ENCODE measurements at regions not wholly inside any gene's neighbourhood (a gene's known extent, or its start where the extent isn't known, plus 50 kb on each side); places are given as distances from the start of the nearest gene placed in this dataset.
"Not testable (repeated sequence)": the region's sequence is repeated elsewhere in the genome, so short reads cannot be mapped to it uniquely, and the experiment has no call there.

DNA sequence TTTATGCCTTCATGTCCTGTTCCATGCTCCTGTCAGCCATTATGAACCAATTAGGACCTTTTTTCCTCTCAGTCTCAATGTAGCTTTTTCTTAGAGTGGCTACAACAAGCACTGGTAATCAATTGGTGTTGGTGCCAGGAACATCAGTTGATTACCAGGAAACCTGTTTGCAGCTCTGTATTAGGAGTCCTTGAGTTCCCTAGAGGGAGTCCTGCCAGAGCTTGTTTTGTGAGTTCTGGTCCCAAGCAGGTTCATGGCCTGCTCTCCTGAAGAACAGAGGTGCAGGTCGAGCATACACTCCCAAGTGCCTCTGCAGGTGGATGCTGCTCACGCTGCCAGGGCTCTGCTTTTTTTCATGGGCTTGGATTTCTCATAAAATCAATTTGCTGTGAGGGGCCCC lies 137.9 kb upstream of the PRR23C start:
- ATAC-seq (no peak), DNase-seq (no peak)
- intact Hi-C loops (cut with DNase I), result no loop called here
- H3K4me3 ChIP-seq, result no peak overlapping the region
- no peak overlapping the region for H3K27ac ChIP-seq
- H3K4me1 ChIP-seq, result no peaks in the 10 kb centered on the region
- no peaks in the 10 kb centered on the region for H3K36me3 ChIP-seq
- no peaks in the 10 kb centered on the region for H3K9me3 ChIP-seq
- TF ChIP-seq, protein P1, sequence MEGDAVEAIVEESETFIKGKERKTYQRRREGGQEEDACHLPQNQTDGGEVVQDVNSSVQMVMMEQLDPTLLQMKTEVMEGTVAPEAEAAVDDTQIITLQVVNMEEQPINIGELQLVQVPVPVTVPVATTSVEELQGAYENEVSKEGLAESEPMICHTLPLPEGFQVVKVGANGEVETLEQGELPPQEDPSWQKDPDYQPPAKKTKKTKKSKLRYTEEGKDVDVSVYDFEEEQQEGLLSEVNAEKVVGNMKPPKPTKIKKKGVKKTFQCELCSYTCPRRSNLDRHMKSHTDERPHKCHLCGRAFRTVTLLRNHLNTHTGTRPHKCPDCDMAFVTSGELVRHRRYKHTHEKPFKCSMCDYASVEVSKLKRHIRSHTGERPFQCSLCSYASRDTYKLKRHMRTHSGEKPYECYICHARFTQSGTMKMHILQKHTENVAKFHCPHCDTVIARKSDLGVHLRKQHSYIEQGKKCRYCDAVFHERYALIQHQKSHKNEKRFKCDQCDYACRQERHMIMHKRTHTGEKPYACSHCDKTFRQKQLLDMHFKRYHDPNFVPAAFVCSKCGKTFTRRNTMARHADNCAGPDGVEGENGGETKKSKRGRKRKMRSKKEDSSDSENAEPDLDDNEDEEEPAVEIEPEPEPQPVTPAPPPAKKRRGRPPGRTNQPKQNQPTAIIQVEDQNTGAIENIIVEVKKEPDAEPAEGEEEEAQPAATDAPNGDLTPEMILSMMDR (IDR thresholded peaks at IDR 0.05), result no peak
- H3K27me3 ChIP-seq, result no peaks in the 10 kb centered on the region

DNA sequence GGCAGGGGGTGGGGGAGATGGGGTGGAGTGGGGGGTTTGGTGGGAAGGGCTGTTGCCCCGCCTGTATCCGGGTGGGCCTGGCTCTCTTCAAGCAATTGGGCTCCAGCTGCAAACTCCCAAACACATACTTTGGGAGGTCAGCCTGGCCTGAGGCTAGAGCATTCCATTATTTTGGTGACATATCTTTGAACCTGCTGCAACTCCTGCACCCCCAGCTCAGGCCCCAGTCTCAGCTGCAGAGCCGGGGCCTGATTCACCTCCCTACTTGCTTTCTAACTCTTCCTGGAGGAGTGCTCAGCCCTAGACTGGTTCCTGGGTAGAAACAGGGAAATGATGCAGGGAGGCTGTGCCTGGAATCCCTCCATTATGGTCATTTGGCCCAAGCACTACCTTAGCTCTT lies 140.8 kb upstream of the PRR23C start:
- intact Hi-C loops (cut with DNase I), result no loop called here
- Histone ChIP-seq H3K4me3 (no peak overlapping the region), H3K9me3 (no peaks in the 10 kb centered on the region), H3K27ac (no peak overlapping the region), H3K27me3 (no peaks in the 10 kb centered on the region), H3K4me1 (no peaks in the 10 kb centered on the region), H3K36me3 (no peaks in the 10 kb centered on the region)
- TF ChIP-seq, protein P1 (IDR thresholded peaks at IDR 0.05), result no peak
- ATAC-seq (no peak), DNase-seq (no peak)

DNA sequence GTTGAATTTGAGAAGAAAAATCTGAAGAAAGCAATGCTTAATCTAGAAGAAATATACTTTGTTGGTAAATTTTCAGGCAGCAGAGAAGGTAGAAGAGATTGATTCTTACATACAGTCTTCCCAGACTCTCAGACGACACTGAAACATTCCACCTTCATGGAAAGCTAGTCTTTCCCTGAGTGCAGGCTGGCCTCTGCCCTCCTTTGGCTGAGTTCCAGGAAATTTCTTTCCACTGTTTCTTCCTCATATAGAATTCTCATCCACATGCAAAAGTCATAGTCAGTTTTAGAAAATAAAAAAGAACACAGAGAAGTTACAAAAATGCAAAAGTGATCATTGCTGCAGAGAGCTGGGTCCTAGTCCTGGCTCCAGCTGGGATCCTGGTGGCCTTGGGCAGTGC lies 142.5 kb upstream of the PRR23C start:
- Histone ChIP-seq H3K4me1 (no peaks in the 10 kb centered on the region), H3K27ac (no peak overlapping the region), H3K36me3 (no peaks in the 10 kb centered on the region), H3K27me3 (no peaks in the 10 kb centered on the region), H3K9me3 (no peaks in the 10 kb centered on the region), H3K4me3 (no peak overlapping the region)
- TF ChIP-seq, protein P1 (IDR thresholded peaks at IDR 0.05), result no peak
- ATAC-seq (no peak), DNase-seq (no peak)
- intact Hi-C loops (cut with DNase I), result no loop called here

DNA sequence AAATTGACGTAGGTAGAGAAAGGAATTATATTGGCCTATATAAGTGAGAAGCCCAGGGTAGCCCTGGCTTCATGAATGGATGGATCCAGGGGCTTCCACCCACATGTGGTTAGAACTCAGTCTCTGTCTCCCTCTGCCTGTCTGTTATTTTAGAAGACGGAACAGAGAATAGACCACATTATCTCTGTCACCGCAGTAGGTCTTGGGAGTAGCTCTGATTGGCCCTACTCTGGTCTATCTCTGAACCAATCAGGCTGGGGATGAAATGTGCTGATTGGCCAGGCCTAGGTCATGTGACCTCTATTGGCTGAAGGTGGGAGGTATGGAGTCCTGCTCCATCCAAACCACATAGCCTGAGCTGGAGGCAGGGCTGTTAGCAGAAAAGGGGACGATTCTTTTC lies 143.0 kb upstream of the PRR23C start:
- intact Hi-C loops (cut with DNase I), result no loop called here
- H3K27ac ChIP-seq, result no peak overlapping the region
- DNase-seq (no peak), ATAC-seq (no peak)
- no peaks in the 10 kb centered on the region for H3K36me3 ChIP-seq
- TF ChIP-seq, protein P1 (IDR thresholded peaks at IDR 0.05), result no peak
- H3K27me3 ChIP-seq, result no peaks in the 10 kb centered on the region
- H3K4me3 ChIP-seq, result no peak overlapping the region
- H3K9me3 ChIP-seq, result no peaks in the 10 kb centered on the region
- no peaks in the 10 kb centered on the region for H3K4me1 ChIP-seq

DNA sequence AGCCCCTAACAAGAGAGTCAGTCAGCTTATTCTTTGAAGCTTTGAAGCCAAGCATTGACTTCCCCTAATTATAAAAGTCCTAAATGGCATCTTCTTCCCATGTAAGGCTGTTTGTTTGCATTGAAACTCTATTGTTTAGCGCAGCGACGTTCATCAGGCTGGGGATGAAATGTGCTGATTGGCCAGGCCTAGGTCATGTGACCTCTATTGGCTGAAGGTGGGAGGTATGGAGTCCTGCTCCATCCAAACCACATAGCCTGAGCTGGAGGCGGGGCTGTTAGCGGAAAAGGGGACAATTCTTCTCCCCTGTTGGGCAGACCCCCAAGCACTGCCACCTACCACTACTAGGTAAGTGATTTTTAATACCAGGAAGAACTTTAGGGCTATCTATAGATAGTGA lies 145.3 kb upstream of the PRR23C start:
- TF ChIP-seq, protein P1 (IDR thresholded peaks at IDR 0.05), result no peak
- intact Hi-C loops (cut with DNase I), result no loop called here
- Histone ChIP-seq H3K4me3 (no peak overlapping the region), H3K27ac (no peak overlapping the region), H3K4me1 (no peaks in the 10 kb centered on the region), H3K27me3 (no peaks in the 10 kb centered on the region), H3K36me3 (no peaks in the 10 kb centered on the region), H3K9me3 (no peaks in the 10 kb centered on the region)
- DNase-seq (no peak), ATAC-seq (no peak)

DNA sequence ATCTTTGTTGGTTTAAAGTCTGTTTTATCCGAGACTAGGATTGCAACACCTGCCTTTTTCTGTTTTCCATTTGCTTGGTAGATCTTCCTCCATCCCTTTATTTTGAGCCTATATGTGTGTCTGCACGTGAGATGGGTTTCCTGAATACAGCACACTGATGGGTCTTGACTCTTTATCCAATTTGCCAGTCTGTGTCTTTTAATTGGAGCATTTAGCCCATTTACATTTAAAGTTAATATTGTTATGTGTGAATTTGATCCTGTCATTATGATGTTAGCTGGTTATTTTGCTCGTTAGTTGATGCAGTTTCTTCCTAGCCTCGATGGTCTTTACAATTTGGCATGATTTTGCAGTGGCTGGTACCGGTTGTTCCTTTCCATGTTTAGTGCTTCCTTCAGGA lies 149.4 kb upstream of the MRPS22 start:
- H3K36me3 ChIP-seq; H3K9me3 ChIP-seq; intact Hi-C loops (cut with DNase I); H3K4me1 ChIP-seq; ATAC-seq; H3K4me3 ChIP-seq; H3K27ac ChIP-seq; DNase-seq; H3K27me3 ChIP-seq: not testable (repeated sequence)

DNA sequence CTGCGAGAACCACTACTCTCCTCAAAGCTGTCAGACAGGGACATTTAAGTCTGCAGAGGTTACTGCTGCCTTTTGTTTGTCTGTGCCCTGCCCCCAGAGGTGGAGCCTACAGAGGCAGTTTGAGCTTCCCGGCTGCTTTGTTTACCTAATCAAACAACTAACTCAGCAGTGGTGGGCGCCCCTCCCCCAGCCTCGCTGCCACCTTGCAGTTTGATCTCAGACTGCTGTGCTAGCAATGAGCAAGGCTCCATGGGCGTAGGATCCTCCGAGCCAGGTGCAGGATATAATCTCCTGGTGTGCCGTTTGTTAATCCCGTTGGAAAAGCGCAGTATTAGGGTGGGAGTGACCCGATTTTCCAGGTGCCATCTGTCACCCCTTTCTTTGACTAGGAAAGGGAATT lies 147.7 kb upstream of the MRPS22 start:
- intact Hi-C loops (cut with DNase I); H3K27me3 ChIP-seq; H3K27ac ChIP-seq; H3K4me1 ChIP-seq; H3K4me3 ChIP-seq; ATAC-seq; DNase-seq; H3K9me3 ChIP-seq; H3K36me3 ChIP-seq: not testable (repeated sequence)

Measured in upper lobe of right lung (tissue), 1 donor.